Nephron (organoid): ENCODE measurements at regions not wholly inside any gene's neighbourhood (a gene's known extent, or its start where the extent isn't known, plus 50 kb on each side); places are given as distances from the start of the nearest gene placed in this dataset.
"Not testable (repeated sequence)": the region's sequence is repeated elsewhere in the genome, so short reads cannot be mapped to it uniquely, and the experiment has no call there.

Experiments
- H3K27ac Mint-ChIP-seq, 3 experiments: 2 replicates each; pipeline ENCODE4 v1.8.0; 2020; ENCODE audit warnings: mixed read lengths in 3 of 3, mild to moderate bottlenecking in 2 of 3, moderate library complexity in 1 of 3
- H3K27me3 Mint-ChIP-seq: 2 replicates; pipeline ENCODE4 v1.8.0; 2021; ENCODE audit warnings: low read depth, mild to moderate bottlenecking, moderate library complexity, mixed read lengths
- H3K36me3 Mint-ChIP-seq: 2 replicates; pipeline ENCODE4 v1.8.0; 2020; ENCODE audit warnings: low read depth, mixed read lengths
- H3K4me1 Mint-ChIP-seq: 2 replicates; pipeline ENCODE4 v1.8.0; 2020; ENCODE audit warnings: mixed read lengths
- H3K4me3 Mint-ChIP-seq, 3 experiments: 2 replicates each; pipeline ENCODE4 v1.8.0; 2020; ENCODE audit warnings: mild to moderate bottlenecking in 3 of 3, mixed read lengths in 3 of 3, moderate library complexity in 2 of 3
- H3K9me3 Mint-ChIP-seq: 2 replicates; pipeline ENCODE4 v1.8.0; 2020; ENCODE audit warnings: mixed read lengths
- TF ChIP-seq, protein P1 (sequence below), 3 experiments: fragments of 200-600 bp; sonication (generic); IDR thresholded peaks; one replicate each; pipeline ENCODE4 v1.5.0; 2021; ENCODE audit warnings: antibody characterized with exemption in 3 of 3; ENCODE audit not compliant: unreplicated experiment in 3 of 3

DNA sequence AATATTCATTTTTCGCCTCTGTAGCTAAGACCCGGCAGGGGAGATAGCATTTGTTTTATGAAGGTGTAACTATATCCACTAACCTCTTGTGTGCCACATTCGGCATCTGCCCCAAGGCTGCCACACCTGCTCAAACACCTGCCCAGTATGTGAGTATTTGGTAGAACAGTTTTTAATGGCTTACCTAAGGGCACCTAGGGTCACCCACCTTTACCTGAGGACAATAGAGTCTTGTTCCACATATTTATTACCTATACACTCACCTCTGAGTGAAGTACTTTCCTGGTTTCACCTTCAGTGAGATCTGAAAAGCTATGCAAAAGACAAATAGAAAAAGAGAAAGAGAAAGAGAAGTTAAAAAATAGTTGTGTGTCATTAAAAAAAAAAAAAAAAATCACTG, 68.0 kb upstream of the PIP5K1B start:
- H3K27me3 Mint-ChIP-seq = no peaks in the 10 kb centered on the region
- H3K27ac Mint-ChIP-seq = peak overlapping the region in 1 of 3 experiments; percentile 51
- no peak overlapping the region for H3K4me3 Mint-ChIP-seq
- TF ChIP-seq, protein P1, sequence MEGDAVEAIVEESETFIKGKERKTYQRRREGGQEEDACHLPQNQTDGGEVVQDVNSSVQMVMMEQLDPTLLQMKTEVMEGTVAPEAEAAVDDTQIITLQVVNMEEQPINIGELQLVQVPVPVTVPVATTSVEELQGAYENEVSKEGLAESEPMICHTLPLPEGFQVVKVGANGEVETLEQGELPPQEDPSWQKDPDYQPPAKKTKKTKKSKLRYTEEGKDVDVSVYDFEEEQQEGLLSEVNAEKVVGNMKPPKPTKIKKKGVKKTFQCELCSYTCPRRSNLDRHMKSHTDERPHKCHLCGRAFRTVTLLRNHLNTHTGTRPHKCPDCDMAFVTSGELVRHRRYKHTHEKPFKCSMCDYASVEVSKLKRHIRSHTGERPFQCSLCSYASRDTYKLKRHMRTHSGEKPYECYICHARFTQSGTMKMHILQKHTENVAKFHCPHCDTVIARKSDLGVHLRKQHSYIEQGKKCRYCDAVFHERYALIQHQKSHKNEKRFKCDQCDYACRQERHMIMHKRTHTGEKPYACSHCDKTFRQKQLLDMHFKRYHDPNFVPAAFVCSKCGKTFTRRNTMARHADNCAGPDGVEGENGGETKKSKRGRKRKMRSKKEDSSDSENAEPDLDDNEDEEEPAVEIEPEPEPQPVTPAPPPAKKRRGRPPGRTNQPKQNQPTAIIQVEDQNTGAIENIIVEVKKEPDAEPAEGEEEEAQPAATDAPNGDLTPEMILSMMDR (IDR thresholded peaks at IDR 0.05; ENCODE audit: unreplicated experiment in 3 of 3) = no peak
- H3K36me3 Mint-ChIP-seq = no peaks in the 10 kb centered on the region
- H3K9me3 Mint-ChIP-seq = no peaks in the 10 kb centered on the region
- no peaks in the 10 kb centered on the region for H3K4me1 Mint-ChIP-seq

DNA sequence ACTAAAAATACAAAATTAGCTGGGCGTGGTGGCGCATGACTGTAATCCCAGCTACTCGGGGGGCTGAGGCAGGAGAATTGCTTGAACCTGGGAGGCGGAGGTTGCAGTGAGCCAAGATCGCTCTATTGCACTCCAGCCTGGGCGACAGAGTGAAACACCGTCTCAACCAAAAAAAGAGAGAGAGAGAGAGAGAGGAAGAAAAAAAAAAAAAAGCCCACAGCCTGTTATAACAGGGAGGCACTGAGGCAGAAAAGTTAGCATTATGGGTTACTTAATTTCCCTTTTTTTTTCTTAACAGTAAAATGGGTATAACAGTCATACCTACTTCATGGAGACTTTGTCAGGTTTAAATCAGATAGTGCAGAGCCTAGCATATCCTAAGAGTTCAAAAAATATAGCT, 65.8 kb upstream of the PIP5K1B start:
- not testable (repeated sequence) for H3K4me1 Mint-ChIP-seq, H3K27me3 Mint-ChIP-seq, H3K4me3 Mint-ChIP-seq, H3K36me3 Mint-ChIP-seq, H3K27ac Mint-ChIP-seq, H3K9me3 Mint-ChIP-seq

DNA sequence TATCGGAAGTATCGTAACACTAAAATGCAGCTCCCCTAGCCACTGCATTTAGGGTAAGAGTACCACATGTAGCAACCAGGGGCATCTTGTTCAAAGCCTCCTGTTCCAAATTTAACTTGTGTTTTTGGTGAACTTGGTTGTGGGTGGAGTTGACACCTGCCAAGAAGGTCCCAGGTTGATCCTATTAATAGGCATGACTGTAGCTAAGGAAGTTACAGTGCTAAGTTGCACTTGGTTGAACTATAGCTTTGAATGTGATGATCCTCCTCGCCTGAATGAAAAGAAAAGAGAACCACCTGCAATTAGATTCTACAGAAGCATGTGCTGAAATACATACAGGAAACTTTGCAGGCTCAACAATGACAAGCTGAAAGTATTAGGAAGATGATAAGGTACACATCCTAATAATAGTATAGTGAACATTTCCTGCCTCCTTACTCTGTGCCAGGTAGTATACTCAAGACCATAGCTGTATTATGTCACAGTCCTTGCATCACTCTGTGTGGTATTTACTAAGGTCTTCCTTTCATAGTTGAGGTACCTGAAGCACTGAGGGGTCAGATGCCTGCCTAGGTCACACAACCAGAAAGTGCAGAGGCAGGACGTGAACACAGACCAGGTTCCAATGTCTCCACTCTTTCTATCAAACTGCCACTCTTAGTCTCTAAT, 64.5 kb upstream of the PIP5K1B start:
- H3K4me1 Mint-ChIP-seq = no peaks in the 10 kb centered on the region
- H3K36me3 Mint-ChIP-seq = no peaks in the 10 kb centered on the region
- H3K4me3 Mint-ChIP-seq = no peak overlapping the region
- no peaks in the 10 kb centered on the region for H3K27me3 Mint-ChIP-seq
- no peaks in the 10 kb centered on the region for H3K9me3 Mint-ChIP-seq
- no peak overlapping the region for H3K27ac Mint-ChIP-seq
- TF ChIP-seq, protein P1 (IDR thresholded peaks at IDR 0.05; ENCODE audit: unreplicated experiment in 3 of 3) = no peak

DNA sequence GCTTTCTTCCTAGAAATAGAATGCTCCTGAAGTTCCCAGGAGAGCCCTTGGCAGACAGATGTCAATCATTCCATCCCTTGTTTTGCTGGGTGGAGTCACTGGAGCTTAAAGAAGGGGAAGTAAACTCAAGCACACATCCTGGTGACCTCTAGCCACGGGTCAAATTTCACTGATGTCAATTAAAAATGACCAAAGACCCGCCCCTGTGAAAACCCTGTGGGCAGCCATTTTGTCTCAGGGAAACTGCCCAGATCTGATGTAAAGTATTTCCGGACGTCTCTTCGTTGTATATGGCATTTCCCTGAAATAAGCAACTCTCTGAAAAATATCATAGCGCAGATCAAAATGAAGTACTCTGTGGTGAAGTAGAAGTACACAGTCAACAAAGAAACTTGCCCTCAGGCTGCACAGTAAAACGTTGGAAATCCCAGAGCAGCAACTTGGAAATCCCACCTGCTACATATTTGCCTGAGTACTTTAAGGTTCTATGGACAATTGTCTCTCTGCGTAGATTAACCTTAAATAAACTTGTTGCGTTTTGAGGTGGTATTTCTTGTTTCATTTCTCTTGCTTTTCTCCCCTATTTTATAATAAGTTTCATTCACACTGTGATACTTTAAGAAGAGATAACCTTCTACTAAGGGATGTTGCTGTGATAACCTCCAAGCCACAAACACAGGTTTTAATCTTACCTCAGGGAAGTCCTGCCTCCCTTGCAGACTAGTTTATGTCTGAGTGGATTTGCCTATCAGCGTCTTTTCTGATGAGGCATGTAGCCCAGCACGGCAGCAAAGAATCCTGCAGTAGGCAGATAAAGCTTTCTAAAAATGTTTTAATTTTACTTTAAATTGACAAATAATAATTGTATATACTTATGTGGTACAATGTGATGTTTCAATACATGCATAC, 60.9 kb upstream of the PIP5K1B start:
- H3K9me3 Mint-ChIP-seq = no peaks in the 10 kb centered on the region
- H3K27me3 Mint-ChIP-seq = no peaks in the 10 kb centered on the region
- no peak overlapping the region for H3K4me3 Mint-ChIP-seq
- TF ChIP-seq, protein P1 (IDR thresholded peaks at IDR 0.05; ENCODE audit: unreplicated experiment in 3 of 3) = no peak
- no peak overlapping the region for H3K27ac Mint-ChIP-seq
- no peaks in the 10 kb centered on the region for H3K36me3 Mint-ChIP-seq
- H3K4me1 Mint-ChIP-seq = no peaks in the 10 kb centered on the region

DNA sequence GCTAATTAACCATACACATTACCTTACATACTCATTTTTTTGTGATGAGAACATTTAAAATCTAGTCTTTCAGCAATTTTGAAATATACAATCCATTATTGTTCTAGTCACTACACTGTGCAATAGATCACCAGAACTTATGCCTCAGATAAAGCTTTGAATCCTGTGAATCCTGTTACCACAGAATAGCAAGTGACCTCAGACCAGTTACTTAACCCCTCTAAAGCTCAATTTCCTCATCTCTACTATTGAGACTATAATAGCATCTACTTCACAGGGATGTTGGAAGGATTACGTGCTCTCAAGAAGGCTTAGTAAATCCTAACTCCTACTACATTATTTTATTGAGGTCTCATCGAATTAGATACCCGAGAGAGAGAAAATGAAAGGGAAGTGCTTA, 60.2 kb upstream of the PIP5K1B start:
- Mint-ChIP-seq H3K27ac (no peak overlapping the region), H3K9me3 (no peaks in the 10 kb centered on the region), H3K4me3 (no peak overlapping the region), H3K27me3 (no peaks in the 10 kb centered on the region), H3K4me1 (no peaks in the 10 kb centered on the region), H3K36me3 (no peaks in the 10 kb centered on the region)
- TF ChIP-seq, protein P1 (IDR thresholded peaks at IDR 0.05; ENCODE audit: unreplicated experiment in 3 of 3) = no peak

DNA sequence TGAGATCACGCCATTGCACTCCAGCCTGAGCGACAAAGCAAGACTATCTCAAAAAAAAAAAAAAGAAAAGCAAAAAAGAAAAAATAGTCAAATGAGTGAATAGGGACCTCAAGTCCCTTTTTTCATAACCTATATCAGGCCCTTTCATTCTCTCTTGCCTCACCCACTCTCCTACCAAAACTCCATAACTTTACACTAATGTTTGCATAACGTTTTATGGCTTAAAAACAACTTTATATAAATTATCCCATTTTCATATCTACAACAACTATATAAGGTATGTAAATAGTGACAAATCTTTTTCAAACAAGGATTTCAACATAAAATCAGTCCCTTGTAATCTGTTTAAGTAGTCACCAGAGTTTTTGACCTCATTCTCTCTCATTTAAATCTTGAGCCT, 56.9 kb upstream of the PIP5K1B start:
- Mint-ChIP-seq H3K9me3 (no peaks in the 10 kb centered on the region), H3K4me1 (no peaks in the 10 kb centered on the region), H3K27ac (no peak overlapping the region), H3K36me3 (no peaks in the 10 kb centered on the region), H3K27me3 (no peaks in the 10 kb centered on the region), H3K4me3 (no peak overlapping the region)
- TF ChIP-seq, protein P1 (IDR thresholded peaks at IDR 0.05; ENCODE audit: unreplicated experiment in 3 of 3) = no peak
